Heart left ventricle (tissue), 13 donors: ENCODE measurements at regions not wholly inside any gene's neighbourhood (a gene's known extent, or its start where the extent isn't known, plus 50 kb on each side); places are given as distances from the start of the nearest gene placed in this dataset.

Source experiments
- POLR2A ChIP-seq, 2 donors: fragments of 450-650 bp; IDR thresholded peaks; one replicate each; pipeline ENCODE4 v1.6.1; 2017; ENCODE audit warnings: antibody characterized with exemption in 2 of 2, mild to moderate bottlenecking in 2 of 2, moderate library complexity in 2 of 2
- TF ChIP-seq, protein P1 (sequence below), 12 donors: fragments of 200-600 bp; sonication (generic) in 4 of 12; IDR thresholded peaks; one replicate each; pipeline versions ENCODE4 v1.5.0 to v1.8.0; 2018 to 2022; ENCODE audit warnings: antibody characterized with exemption in 12 of 12, mild to moderate bottlenecking in 5 of 12
- donor health status: ischemic (EF 13 %, LVEDD 7.1; RV severe dilation, severe dysfunction).
- donor health status: DM: no; HTN: yes; CAD: no.
- donor health status: DM: no; HTN: no; CAD: no.
- donor health status: ischemic (EF 25% LVEDD 6.9; RV normal size, moderate dysfunction).
- donor health status: ischemic (EF 25% LVEDD 5.7; RV mildly dilated, moderate dysfunction).
- donor health status: ischemic (EF 35%, LVEDD 5.7; RV mildly dilated, moderate dysfunction).
- donor health status: nonischemic (EF 11% LVEDD 7.7; RV severe dilation, severe dysfunction).
- donor health status: DM: yes; HTN: yes; CAD: no.
- donor health status: PGD.
- donor health status: ischemic (EF 29% LVEDD 5.4; RV normal size, mild dysfunction).
- donor health status: nonischemic (EF 23%, LVEDD 6.1; RV moderate dilation, normal function).

DNA sequence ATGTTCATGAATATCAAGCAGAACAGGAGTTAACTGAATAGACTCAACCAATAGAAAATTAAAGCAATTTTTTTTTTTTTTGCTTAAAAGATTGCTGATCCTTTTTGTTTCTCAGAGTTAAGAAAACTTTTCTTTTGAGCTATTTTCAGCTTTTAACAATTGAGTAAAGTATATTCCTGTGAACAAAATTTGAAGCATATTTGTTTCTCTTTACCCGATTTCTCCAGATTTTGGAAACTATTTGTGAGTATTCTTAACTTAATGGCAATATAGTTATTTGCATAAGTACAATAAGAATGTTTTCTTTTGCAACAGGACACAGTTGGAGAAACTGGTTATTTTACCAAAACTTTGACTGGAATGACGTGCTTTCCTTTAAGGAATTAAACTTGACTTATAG lies 53.4 kb upstream of the C15orf39 start:
- no peak for TF ChIP-seq POLR2A (IDR thresholded peaks at IDR 0.05)
- TF ChIP-seq, protein P1, sequence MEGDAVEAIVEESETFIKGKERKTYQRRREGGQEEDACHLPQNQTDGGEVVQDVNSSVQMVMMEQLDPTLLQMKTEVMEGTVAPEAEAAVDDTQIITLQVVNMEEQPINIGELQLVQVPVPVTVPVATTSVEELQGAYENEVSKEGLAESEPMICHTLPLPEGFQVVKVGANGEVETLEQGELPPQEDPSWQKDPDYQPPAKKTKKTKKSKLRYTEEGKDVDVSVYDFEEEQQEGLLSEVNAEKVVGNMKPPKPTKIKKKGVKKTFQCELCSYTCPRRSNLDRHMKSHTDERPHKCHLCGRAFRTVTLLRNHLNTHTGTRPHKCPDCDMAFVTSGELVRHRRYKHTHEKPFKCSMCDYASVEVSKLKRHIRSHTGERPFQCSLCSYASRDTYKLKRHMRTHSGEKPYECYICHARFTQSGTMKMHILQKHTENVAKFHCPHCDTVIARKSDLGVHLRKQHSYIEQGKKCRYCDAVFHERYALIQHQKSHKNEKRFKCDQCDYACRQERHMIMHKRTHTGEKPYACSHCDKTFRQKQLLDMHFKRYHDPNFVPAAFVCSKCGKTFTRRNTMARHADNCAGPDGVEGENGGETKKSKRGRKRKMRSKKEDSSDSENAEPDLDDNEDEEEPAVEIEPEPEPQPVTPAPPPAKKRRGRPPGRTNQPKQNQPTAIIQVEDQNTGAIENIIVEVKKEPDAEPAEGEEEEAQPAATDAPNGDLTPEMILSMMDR (IDR thresholded peaks at IDR 0.05), result no peak
